Panc1 (cell line): ENCODE measurements at regions not wholly inside any gene's neighbourhood (a gene's known extent, or its start where the extent isn't known, plus 50 kb on each side); places are given as distances from the start of the nearest gene placed in this dataset.

Experiments used
- ATAC-seq: fragments of 200-7000 bp; cut with Tn5 transposase; 2 replicates; pipeline ENCODE4 v1.9.1; 2020; ENCODE audit warnings: mild to moderate bottlenecking, moderate library complexity
- BruUV-seq: library from RNA; stranded (reverse); fragments of 400-500 nt; replicated peaks from 2 replicates; lab custom pipeline; 2021; lab: Mats Ljungman, UMichigan
- CTCF ChIA-PET: fragments of 300-600 bp; sonication (Branson Sonifier 250); formaldehyde crosslinking; loops from one replicate; lab custom pipeline; 2022; ENCODE audit warnings: antibody characterized with exemption; lab: Charles Lee
- POLR2A ChIA-PET: fragments of 300-600 bp; sonication (Branson Sonifier 250); formaldehyde crosslinking; loops from one replicate; lab custom pipeline; 2022; ENCODE audit warnings: antibody characterized with exemption; lab: Charles Lee
- DNase-seq: peaks from one replicate; pipeline ENCODE4 v3.0.0-alpha.2; 2010; ENCODE audit warnings: low read depth, low spot score
- H3K27ac ChIP-seq: 2 replicates; pipeline ENCODE4 v1.5.1; 2011; ENCODE audit warnings: mild to moderate bottlenecking, low read length, inconsistent platforms
- H3K27me3 ChIP-seq: fragments of 200-500 bp; sonication (Bioruptor generic); 2 replicates; pipeline ENCODE4 v1.6.0; 2014; ENCODE audit warnings: low read length, inconsistent platforms; ENCODE audit not compliant: control insufficient read depth, insufficient read depth
- H3K36me3 ChIP-seq: fragments of 200-500 bp; sonication (Bioruptor generic); 2 replicates; pipeline ENCODE4 v1.5.1; 2014; ENCODE audit warnings: inconsistent platforms, mild to moderate bottlenecking, low read length, moderate library complexity; ENCODE audit not compliant: control insufficient read depth, insufficient read depth
- H3K4me1 ChIP-seq: 2 replicates; pipeline ENCODE4 v1.5.1; 2011; ENCODE audit warnings: inconsistent platforms, mild to moderate bottlenecking, low read length, moderate library complexity; ENCODE audit not compliant: control insufficient read depth, insufficient read depth
- H3K4me3 ChIP-seq, 2 experiments: 2 replicates each; pipeline ENCODE4 v1.5.1; 2011 to 2012; ENCODE audit warnings: low read depth in 2 of 2, low read length in 2 of 2, mild to moderate bottlenecking in 2 of 2, inconsistent platforms in 1 of 2, moderate library complexity in 1 of 2
- H3K9me3 ChIP-seq: fragments of 200-500 bp; sonication (Bioruptor generic); 2 replicates; pipeline ENCODE4 v1.5.1; 2014; ENCODE audit warnings: low read depth, mild to moderate bottlenecking, inconsistent platforms, low read length, moderate library complexity; ENCODE audit not compliant: control insufficient read depth, insufficient read depth
- POLR2AphosphoS5 ChIP-seq: IDR thresholded peaks from 2 replicates; pipeline ENCODE4 v1.6.1; 2012; ENCODE audit warnings: mild to moderate bottlenecking, low read depth, low read length, moderate library complexity
- REST ChIP-seq, 2 experiments: IDR thresholded peaks; 2 replicates each; pipeline ENCODE4 v1.6.1; 2011 to 2012; ENCODE audit warnings: low read depth in 2 of 2, control low read depth in 1 of 2, low read length in 1 of 2, mild to moderate bottlenecking in 1 of 2, moderate library complexity in 1 of 2; ENCODE audit not compliant: insufficient read depth in 1 of 2
- SIN3A ChIP-seq: IDR thresholded peaks from 2 replicates; pipeline ENCODE4 v1.6.1; 2012; ENCODE audit warnings: low read depth, mild to moderate bottlenecking, low read length, moderate library complexity, borderline replicate concordance; ENCODE audit not compliant: insufficient read depth
- TCF7L2 ChIP-seq: IDR thresholded peaks from 2 replicates; pipeline ENCODE4 v1.6.1; 2011; ENCODE audit warnings: mild to moderate bottlenecking, low read depth, low read length, inconsistent platforms
- in situ Hi-C: cut with HindIII; loops from 2 replicates; pipeline ENCODE4 v1.10.0; 2016; ENCODE audit warnings: low sequenced_read_pairs, low pct_unique_long_range_greater_than_20kb
- intact Hi-C: fragments of 100-400 bp; cut with micrococcal nuclease; formaldehyde crosslinking; loops from one replicate; pipeline ENCODE4 v1.10.0; 2022; ENCODE audit not compliant: unreplicated experiment
- TF ChIP-seq, protein P1 (sequence below): fragments of 450-650 bp; IDR thresholded peaks from 2 replicates; pipeline ENCODE4 v1.5.1; 2017; ENCODE audit warnings: mild to moderate bottlenecking

- in situ Hi-C loops (no loop called here), intact Hi-C loops (no loop called here)
- Histone ChIP-seq H3K4me1 (no peaks in the 10 kb centered on the region), H3K36me3 (no peaks in the 10 kb centered on the region), H3K4me3 (no peak overlapping the region), H3K27me3 (no peaks in the 10 kb centered on the region), H3K9me3 (no peaks in the 10 kb centered on the region), H3K27ac (no peak overlapping the region)
- POLR2A ChIA-PET, result no interaction called here
- CTCF ChIA-PET, result no interaction called here
- no peak for DNase-seq
- ATAC-seq, result no peak
- no peak for TF ChIP-seq SIN3A
- no peak for TF ChIP-seq REST (IDR thresholded peaks at IDR 0.05; ENCODE audit: insufficient read depth in 1 of 2, low read depth in 2 of 2, low read length in 1 of 2)
- no peak for TF ChIP-seq TCF7L2
- TF ChIP-seq POLR2AphosphoS5, result no peak
- TF ChIP-seq, protein P1, sequence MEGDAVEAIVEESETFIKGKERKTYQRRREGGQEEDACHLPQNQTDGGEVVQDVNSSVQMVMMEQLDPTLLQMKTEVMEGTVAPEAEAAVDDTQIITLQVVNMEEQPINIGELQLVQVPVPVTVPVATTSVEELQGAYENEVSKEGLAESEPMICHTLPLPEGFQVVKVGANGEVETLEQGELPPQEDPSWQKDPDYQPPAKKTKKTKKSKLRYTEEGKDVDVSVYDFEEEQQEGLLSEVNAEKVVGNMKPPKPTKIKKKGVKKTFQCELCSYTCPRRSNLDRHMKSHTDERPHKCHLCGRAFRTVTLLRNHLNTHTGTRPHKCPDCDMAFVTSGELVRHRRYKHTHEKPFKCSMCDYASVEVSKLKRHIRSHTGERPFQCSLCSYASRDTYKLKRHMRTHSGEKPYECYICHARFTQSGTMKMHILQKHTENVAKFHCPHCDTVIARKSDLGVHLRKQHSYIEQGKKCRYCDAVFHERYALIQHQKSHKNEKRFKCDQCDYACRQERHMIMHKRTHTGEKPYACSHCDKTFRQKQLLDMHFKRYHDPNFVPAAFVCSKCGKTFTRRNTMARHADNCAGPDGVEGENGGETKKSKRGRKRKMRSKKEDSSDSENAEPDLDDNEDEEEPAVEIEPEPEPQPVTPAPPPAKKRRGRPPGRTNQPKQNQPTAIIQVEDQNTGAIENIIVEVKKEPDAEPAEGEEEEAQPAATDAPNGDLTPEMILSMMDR, result no peak
- BruUV-seq, result no TSS peak
Observed at GRCh38 chr2:114219456-114219855, 223.0 kb upstream of the DPP10 start.

DNA sequence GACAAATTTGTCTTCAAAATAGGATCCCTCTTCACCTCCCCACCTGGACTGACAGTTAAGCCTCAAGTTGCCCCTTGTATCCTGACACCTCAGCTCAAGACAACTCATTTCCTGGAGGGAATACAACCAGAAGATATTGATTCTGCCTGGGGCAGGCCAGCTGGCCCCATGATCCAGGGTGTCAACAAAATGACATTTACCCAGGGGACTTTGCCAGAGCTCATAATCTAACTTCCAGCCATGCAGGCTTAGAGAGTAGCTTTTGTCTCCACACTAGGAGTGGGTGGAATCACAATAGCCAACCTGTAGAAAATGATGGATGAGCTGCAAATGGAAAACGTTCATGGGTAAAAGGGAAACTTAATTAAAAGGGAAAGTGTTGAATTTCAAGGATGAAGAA lies 220.1 kb upstream of the DPP10 start:
- POLR2A ChIA-PET, result no interaction called here
- DNase-seq (no peak), ATAC-seq (no peak)
- Histone ChIP-seq H3K36me3 (no peaks in the 10 kb centered on the region), H3K27ac (no peak overlapping the region), H3K9me3 (no peaks in the 10 kb centered on the region), H3K4me3 (no peak overlapping the region), H3K4me1 (no peaks in the 10 kb centered on the region), H3K27me3 (no peaks in the 10 kb centered on the region)
- TF ChIP-seq, protein P1, result no peak
- TF ChIP-seq SIN3A (no peak), REST (IDR thresholded peaks at IDR 0.05; ENCODE audit: insufficient read depth in 1 of 2, low read depth in 2 of 2, low read length in 1 of 2) (no peak), TCF7L2 (no peak), POLR2AphosphoS5 (no peak)
- intact Hi-C loops (no loop called here), in situ Hi-C loops (no loop called here)
- CTCF ChIA-PET, result no interaction called here
- no TSS peak for BruUV-seq
